NCI-H2107 treated with DMSO at 0.1 percent for 48 hours (cell line): ENCODE measurements at regions not wholly inside any gene's neighbourhood (a gene's known extent, or its start where the extent isn't known, plus 50 kb on each side); places are given as distances from the start of the nearest gene placed in this dataset.
"Not testable (repeated sequence)": the region's sequence is repeated elsewhere in the genome, so short reads cannot be mapped to it uniquely, and the experiment has no call there.

Experiments
- DNase-seq: peaks from one replicate; lab custom pipeline; 2025; ENCODE audit not compliant: unreplicated experiment; lab: John Stamatoyannopoulos, UW

- no peak for DNase-seq
Measured at GRCh38 chr1:73310797-73311381, 887.1 kb downstream of the LRRIQ3 start.

- no peak for DNase-seq
Measured at GRCh38 chr1:73306899-73307555, 890.9 kb downstream of the LRRIQ3 start.

GRCh38 chr1:73273886-73274285, 924.1 kb downstream of the LRRIQ3 start:
- no peak for DNase-seq

- not testable (repeated sequence) for DNase-seq
Measured at GRCh38 chr1:73245196-73245595, 952.8 kb downstream of the LRRIQ3 start.

- no peak for DNase-seq
Measured at GRCh38 chr1:73218995-73219546, 936.7 kb upstream of the NEGR1 start.

- no peak for DNase-seq
Measured at GRCh38 chr1:73205294-73205973, 923.1 kb upstream of the NEGR1 start.

- DNase-seq: no peak
Measured at GRCh38 chr1:73197972-73198371, 915.6 kb upstream of the NEGR1 start.

- DNase-seq: no peak
Measured at GRCh38 chr1:73194965-73195364, 912.6 kb upstream of the NEGR1 start.

- DNase-seq: not testable (repeated sequence)
Measured at GRCh38 chr1:73183581-73183980, 901.2 kb upstream of the NEGR1 start.

- DNase-seq: no peak
Measured at GRCh38 chr1:73181190-73181540, 898.8 kb upstream of the NEGR1 start.

GRCh38 chr1:73180397-73181189, 898.3 kb upstream of the NEGR1 start:
- no peak for DNase-seq

GRCh38 chr1:73176902-73177301, 894.6 kb upstream of the NEGR1 start:
- DNase-seq: no peak

- DNase-seq: no peak
Measured at GRCh38 chr1:73167009-73167657, 884.8 kb upstream of the NEGR1 start.

GRCh38 chr1:73162564-73162963, 880.2 kb upstream of the NEGR1 start:
- DNase-seq: no peak

GRCh38 chr1:73161418-73161817, 879.1 kb upstream of the NEGR1 start:
- no peak for DNase-seq

GRCh38 chr1:73160759-73161158, 878.4 kb upstream of the NEGR1 start:
- DNase-seq: no peak

GRCh38 chr1:73144311-73144710, 862.0 kb upstream of the NEGR1 start:
- DNase-seq: no peak

GRCh38 chr1:73136975-73137374, 854.6 kb upstream of the NEGR1 start:
- no peak for DNase-seq

GRCh38 chr1:73106931-73107330, 824.6 kb upstream of the NEGR1 start:
- DNase-seq: no peak

GRCh38 chr1:73105755-73106154, 823.4 kb upstream of the NEGR1 start:
- DNase-seq: no peak

GRCh38 chr1:73104749-73105148, 822.4 kb upstream of the NEGR1 start:
- DNase-seq: no peak
